ENCODE measurements at regions not wholly inside any gene's neighbourhood (a gene's known extent, or its start where the extent isn't known, plus 50 kb on each side); places are given as distances from the start of the nearest gene placed in this dataset.
"Not testable (repeated sequence)": the region's sequence is repeated elsewhere in the genome, so short reads cannot be mapped to it uniquely, and the experiment has no call there.

DNA sequence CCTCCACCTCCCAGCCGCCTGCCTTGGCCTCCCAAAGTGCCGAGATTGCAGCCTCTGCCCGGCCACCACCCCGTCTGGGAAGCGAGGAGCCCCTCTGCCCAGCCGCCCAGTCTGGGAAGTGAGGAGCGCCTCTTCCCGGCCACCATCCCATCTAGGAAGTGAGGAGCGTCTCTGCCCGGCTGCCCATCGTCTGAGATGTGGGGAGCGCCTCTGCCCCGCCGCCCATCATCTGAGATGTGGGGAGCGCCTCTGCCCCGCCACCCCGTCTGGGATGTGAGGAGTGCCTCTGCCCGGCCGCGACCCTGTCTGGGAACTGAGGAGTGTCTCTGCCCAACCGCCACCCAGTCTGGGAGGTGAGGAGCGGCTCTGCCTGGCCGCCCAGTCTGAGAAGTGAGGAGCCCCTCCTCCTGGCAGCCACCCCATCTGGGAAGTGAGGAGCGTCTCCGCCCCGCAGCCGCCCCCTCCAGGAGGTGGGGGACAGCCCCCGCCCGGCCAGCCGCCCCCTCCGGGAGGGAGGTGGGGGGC, 296.3 kb downstream of the HNRNPD start:
- not testable (repeated sequence) for DNase-seq (ENCODE audit: low read depth in 2 of 2)

DNA sequence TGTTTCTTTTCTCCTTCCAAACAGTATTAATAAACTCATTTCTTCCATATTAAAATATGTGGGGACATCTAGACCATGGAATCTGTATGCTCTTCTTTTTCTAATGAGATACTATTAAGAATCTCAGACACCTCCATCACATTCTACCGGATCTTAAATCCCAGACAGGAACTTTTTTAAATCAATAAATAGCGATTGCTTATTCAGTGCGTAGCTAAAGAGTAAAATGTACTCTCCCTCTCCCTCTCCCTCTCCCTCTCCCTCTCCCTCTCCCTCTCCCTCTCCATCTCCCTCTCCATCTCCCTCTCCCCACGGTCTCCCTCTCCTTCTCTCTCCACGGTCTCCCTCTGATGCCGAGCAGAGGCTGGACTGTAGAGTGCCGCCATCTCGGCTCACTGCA, 297.0 kb downstream of the HNRNPD start:
- no peak for DNase-seq (ENCODE audit: low read depth in 2 of 2)

DNA sequence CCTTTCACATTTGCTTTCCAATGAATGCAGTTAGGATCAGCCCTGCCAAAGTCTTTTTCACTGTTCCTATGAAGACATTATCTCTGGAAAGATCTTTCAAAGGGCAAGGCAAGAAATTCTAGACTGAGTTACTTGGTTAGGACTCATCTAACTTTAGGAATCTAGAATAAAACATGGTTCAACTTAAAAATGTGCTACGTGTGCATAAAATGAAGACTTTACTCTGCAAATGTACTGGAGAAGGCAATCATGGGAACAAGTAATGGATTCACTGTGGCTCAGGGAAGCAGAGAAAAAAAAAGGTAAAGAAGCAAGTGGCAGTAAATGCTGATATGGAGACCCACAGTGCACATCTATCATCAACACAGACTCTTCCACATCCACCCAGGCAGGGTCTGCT, 297.4 kb downstream of the HNRNPD start:
- no peak for DNase-seq (ENCODE audit: low read depth in 2 of 2)

- DNase-seq (ENCODE audit: low read depth in 2 of 2), result no peak
Measured at GRCh38 chr4:82071951-82072350, 301.8 kb downstream of the HNRNPD start.

DNA sequence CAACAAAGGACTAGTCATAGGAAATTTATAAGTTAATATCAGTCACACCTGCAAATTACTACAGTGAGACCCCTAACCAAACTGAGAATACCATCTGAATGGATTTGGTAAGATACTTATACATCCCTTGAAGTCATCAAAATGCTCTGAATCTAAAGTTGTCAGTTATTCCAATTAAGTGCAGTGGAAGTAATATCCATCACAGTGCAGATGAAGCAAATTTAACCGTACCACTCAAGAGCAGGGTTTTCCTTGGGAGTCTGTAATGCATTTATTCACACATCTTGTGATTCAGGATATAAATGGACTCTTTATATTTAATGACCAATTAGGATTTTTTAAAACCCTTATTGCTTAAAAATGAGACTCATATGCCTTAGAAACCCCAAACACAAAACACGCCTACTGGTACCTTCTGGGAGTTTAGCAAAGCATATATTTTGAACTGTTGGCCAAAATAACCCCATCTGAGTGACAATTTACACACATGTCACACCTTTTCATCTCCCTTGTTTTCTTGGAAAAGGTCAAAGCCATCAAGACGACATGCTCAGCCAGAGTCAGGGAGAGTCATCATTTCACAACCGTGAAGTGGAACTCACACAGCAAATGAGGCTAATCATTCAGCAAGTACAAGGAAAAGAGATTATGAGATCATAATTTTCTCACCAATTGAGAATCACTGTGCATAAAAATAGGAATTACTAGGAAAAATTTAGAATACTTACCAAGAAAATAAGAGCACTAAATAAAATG, 303.7 kb downstream of the HNRNPD start:
- no peak for DNase-seq (ENCODE audit: low read depth in 2 of 2)

GRCh38 chr4:82063017-82063416, 310.8 kb downstream of the HNRNPD start:
- no peak for DNase-seq (ENCODE audit: low read depth in 2 of 2)

DNA sequence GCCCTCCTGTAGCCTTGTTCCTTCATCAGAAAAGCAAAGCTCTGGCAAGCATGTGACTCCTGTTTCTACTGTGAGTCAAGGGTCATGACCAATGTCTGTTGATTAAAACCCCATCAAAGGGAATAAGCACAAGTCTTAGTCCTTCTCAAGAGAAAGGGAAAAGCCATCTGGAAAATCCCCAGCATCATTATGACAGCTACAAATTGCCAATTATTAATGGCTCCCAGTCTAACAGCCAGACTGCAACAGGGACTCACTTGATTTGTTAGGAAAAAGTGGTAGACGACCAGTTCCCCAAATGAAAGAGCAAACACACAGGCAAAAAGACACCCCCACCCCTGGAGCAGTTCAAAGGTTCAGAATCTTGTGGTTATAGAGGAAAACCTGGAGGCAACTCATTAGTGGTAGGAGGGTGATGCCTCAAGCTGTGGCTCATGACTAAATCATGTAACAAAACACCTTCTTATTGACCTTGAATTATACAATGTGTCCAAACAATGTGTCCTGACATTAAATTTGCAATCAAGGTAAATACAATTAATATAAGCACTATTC, 315.7 kb downstream of the HNRNPD start:
- no peak for DNase-seq (ENCODE audit: low read depth in 2 of 2)

GRCh38 chr4:82055156-82055555, 318.6 kb downstream of the HNRNPD start:
- DNase-seq (ENCODE audit: low read depth in 2 of 2), result no peak

GRCh38 chr4:82053396-82053795, 320.4 kb downstream of the HNRNPD start:
- no peak for DNase-seq (ENCODE audit: low read depth in 2 of 2)

GRCh38 chr4:82050796-82051195, 323.0 kb downstream of the HNRNPD start:
- no peak for DNase-seq (ENCODE audit: low read depth in 2 of 2)

GRCh38 chr4:82049294-82049693, 324.5 kb downstream of the HNRNPD start:
- no peak for DNase-seq (ENCODE audit: low read depth in 2 of 2)

DNA sequence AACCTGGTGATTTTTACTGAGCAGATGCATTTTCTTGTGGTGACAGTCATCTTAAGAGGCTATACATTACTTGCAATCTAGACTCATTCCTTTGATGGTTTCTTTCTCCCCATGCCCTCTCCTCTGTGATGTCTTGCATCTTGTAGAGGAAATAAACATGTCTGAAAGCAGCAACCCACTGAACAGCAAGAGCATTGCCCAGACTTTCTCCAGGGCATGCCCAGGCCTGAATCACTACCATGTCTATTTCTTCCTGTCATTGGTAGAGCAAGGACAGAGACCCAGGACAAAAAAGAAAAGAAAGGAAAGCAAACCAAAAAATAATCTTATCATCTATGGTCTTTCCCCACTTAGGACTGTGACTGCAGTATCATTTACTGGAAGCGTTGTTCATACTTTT, 326.1 kb downstream of the HNRNPD start:
- DNase-seq (ENCODE audit: low read depth in 2 of 2), result no peak

DNA sequence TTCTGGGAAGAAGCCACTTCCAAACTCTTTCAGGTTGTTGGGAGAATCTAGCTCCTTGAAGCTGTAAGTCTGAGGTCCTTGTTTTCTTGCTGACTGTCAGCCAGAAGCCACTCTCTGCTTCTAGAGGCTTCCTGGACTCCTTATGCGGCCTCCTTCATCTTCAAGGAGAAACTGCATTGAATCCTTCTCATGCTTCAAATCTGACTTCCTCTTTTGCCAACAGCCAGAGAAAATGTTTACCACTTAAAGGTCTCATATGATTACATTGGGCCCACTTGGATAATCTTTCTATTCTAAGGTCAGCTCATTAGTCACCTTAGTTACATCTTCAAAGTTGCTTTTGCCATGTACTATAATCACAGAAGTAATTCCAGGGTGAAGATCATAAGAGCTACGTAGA, 327.0 kb downstream of the HNRNPD start:
- DNase-seq (ENCODE audit: low read depth in 2 of 2), result no peak

- DNase-seq (ENCODE audit: low read depth in 2 of 2), result no peak
Measured at GRCh38 chr4:82045267-82045666, 328.5 kb downstream of the HNRNPD start.

GRCh38 chr4:82044141-82044993, 329.4 kb downstream of the HNRNPD start:
- no peak for DNase-seq (ENCODE audit: low read depth in 2 of 2)

DNA sequence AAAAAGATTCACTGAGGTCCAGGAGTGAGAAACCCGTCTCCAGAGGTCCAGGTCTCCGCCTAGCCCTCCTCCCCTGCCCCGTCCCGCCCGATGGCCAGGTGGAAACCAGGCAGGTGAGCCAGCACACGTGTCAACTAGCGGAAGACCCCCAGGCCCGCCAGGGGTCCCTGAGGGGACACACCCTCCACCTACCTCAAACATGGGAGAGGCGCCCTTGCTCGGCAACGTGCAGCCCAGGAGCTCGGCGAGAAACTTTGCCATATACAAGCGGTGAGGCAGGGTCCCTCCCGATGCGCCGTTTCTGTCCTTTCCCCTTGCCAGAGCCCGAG, 330.0 kb downstream of the HNRNPD start:
- DNase-seq (ENCODE audit: low read depth in 2 of 2), result no peak

- no peak for DNase-seq (ENCODE audit: low read depth in 2 of 2)
Measured at GRCh38 chr4:82043081-82043808, 330.5 kb downstream of the HNRNPD start.

DNA sequence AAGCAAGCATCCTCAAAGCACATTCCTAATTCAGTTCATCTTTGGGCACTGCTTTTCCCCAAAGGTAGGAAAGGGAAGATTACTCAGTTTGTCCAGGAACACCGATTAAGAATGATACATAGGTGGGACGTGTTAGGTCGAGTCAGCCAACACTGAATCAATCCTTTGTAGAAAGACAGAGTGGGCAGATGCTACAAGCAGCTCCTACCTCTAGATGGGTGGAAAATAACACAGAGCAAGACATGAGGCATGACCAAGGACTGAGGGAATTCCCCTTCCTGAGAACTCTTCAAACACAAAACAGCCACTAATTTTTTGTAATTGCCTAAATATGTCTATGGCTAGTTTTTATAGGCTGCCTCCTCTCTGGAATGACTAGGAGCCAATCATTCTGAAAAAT, 331.7 kb downstream of the HNRNPD start:
- no peak for DNase-seq (ENCODE audit: low read depth in 2 of 2)

DNA sequence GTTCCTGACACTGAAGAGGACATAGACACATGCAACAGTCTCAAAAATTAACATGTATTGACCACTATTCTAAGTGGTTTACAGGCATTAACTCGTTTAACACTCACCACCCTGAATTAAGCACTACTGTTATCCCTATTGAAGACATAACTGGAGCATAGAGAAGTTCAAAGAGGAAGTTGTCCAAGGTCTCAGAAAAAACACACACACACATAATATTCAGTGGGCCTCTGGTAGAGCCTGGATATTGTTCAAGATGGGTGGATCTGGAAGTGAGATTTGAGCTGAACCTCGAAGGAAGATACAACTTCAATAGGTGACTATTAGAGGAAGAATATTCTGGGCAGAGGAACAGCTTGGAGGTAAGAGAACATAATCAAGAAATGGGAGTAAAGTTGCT, 334.9 kb downstream of the HNRNPD start:
- no peak for DNase-seq (ENCODE audit: low read depth in 2 of 2)

DNA sequence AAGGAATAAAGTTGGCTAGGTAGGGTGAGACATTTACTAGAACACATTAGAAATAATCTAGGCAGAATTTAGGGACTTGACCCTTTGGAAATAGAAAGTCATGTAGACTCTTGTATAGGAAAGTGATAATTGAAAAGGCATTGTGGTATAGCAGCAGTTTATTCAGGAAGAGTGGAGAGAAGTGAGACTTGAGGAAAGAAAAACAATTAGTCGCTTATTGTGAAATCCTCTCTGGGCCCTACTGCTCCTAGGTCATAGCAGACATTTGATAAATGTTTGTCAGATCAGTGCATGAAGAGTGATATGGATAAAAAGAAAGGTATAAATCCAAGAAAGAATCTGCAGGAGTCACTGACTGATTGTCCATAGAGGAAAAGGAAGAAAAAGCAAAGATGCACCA, 337.6 kb downstream of the HNRNPD start:
- DNase-seq (ENCODE audit: low read depth in 2 of 2), result no peak

DNA sequence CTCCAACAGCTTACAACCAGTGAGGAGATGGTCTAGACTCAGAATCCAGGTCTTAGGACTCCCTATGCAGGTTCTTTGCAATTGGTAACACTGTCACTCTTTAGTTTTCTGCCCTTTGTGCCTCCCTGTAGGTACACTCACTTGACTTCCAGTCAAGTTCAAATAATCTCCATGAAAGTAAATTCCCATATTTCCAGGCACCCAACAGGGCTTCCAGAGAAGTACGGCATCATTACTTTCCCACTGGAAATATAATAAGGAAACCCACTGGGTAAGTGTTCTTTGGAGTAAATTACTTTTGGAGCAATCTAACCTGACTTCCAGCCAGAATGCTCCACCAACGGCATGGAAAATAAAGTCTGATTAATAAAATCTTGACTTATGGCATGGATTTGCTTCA, 338.9 kb downstream of the HNRNPD start:
- DNase-seq (ENCODE audit: low read depth in 2 of 2), result no peak

DNA sequence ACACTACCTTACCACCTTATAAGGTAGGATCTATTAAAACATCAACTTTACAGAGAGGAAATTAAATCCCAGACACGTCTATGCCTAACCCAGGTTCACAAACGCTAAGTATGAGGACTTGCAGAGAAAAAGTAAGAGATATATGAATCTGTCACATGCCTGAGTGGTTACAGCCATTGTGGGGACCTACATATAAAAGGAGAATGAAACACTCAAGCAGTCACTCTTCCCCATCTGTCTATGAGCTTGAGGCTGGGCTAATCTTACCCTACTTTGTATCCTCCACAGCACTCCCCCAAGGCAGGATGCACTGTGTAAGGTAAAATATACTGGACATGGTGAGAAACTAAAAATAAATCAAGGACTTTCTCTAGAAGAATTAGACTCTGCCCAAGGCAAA, 339.9 kb downstream of the HNRNPD start:
- no peak for DNase-seq (ENCODE audit: low read depth in 2 of 2)

Data from stimulated activated CD8-positive, alpha-beta memory T cell treated with anti-CD3 and anti-CD28 coated beads, Interleukin-15, amount 100 ng/mL, for 4 hours (primary cell).